ENCODE measurements at regions not wholly inside any gene's neighbourhood (a gene's known extent, or its start where the extent isn't known, plus 50 kb on each side); places are given as distances from the start of the nearest gene placed in this dataset.

- H3K27ac Mint-ChIP-seq (ENCODE audit: low read depth) = no peak overlapping the region
- H3K4me3 Mint-ChIP-seq = no peak overlapping the region
- peaks cover 24% of the 10 kb centered on the region for H3K9me3 Mint-ChIP-seq
- H3K36me3 Mint-ChIP-seq (ENCODE audit: insufficient read depth) = peaks cover 2% of the 10 kb centered on the region
- no peak for ATAC-seq (replicated peaks; ENCODE audit: extremely low read depth, poor library complexity, severe bottlenecking)
- no peak for DNase-seq (ENCODE audit: low spot score in 2 of 2)
- no peaks in the 10 kb centered on the region for H3K27me3 Mint-ChIP-seq
- no peaks in the 10 kb centered on the region for H3K4me1 Mint-ChIP-seq
Measured at GRCh38 chr17:70820276-70820675, 650.9 kb downstream of the KCNJ2 start.

- Mint-ChIP-seq H3K36me3 (ENCODE audit: insufficient read depth) (no peaks in the 10 kb centered on the region), H3K4me3 (no peak overlapping the region), H3K4me1 (no peaks in the 10 kb centered on the region), H3K27ac (ENCODE audit: low read depth) (no peak overlapping the region), H3K27me3 (no peaks in the 10 kb centered on the region), H3K9me3 (peaks cover 12% of the 10 kb centered on the region)
- DNase-seq (ENCODE audit: low spot score in 2 of 2) = no peak
- ATAC-seq (replicated peaks; ENCODE audit: extremely low read depth, poor library complexity, severe bottlenecking) = no peak
Measured at GRCh38 chr17:70825321-70826125, 656.2 kb downstream of the KCNJ2 start.

- no peak overlapping the region for H3K27ac Mint-ChIP-seq (ENCODE audit: low read depth)
- DNase-seq (ENCODE audit: low spot score in 2 of 2) (no peak), ATAC-seq (replicated peaks; ENCODE audit: extremely low read depth, poor library complexity, severe bottlenecking) (no peak)
- H3K4me3 Mint-ChIP-seq = no peak overlapping the region
- H3K9me3 Mint-ChIP-seq = peaks cover 6% of the 10 kb centered on the region
- H3K27me3 Mint-ChIP-seq = no peaks in the 10 kb centered on the region
- no peaks in the 10 kb centered on the region for H3K4me1 Mint-ChIP-seq
- no peaks in the 10 kb centered on the region for H3K36me3 Mint-ChIP-seq (ENCODE audit: insufficient read depth)
Measured at GRCh38 chr17:70829876-70830275, 660.5 kb downstream of the KCNJ2 start.

- Mint-ChIP-seq H3K4me1 (no peaks in the 10 kb centered on the region), H3K27ac (ENCODE audit: low read depth) (no peak overlapping the region), H3K36me3 (ENCODE audit: insufficient read depth) (no peaks in the 10 kb centered on the region), H3K27me3 (no peaks in the 10 kb centered on the region), H3K9me3 (peaks cover 5% of the 10 kb centered on the region), H3K4me3 (no peak overlapping the region)
- ATAC-seq (replicated peaks; ENCODE audit: extremely low read depth, poor library complexity, severe bottlenecking) (no peak), DNase-seq (ENCODE audit: low spot score in 2 of 2) (no peak)
Measured at GRCh38 chr17:70834039-70834438, 664.7 kb downstream of the KCNJ2 start.

GRCh38 chr17:70848785-70849184, 679.5 kb downstream of the KCNJ2 start:
- no peaks in the 10 kb centered on the region for H3K27me3 Mint-ChIP-seq
- H3K4me1 Mint-ChIP-seq = no peaks in the 10 kb centered on the region
- H3K9me3 Mint-ChIP-seq = peaks cover 12% of the 10 kb centered on the region
- DNase-seq (ENCODE audit: low spot score in 2 of 2) = no peak
- H3K4me3 Mint-ChIP-seq = no peak overlapping the region
- ATAC-seq (replicated peaks; ENCODE audit: extremely low read depth, poor library complexity, severe bottlenecking) = no peak
- no peak overlapping the region for H3K27ac Mint-ChIP-seq (ENCODE audit: low read depth)
- H3K36me3 Mint-ChIP-seq (ENCODE audit: insufficient read depth) = no peaks in the 10 kb centered on the region

DNA sequence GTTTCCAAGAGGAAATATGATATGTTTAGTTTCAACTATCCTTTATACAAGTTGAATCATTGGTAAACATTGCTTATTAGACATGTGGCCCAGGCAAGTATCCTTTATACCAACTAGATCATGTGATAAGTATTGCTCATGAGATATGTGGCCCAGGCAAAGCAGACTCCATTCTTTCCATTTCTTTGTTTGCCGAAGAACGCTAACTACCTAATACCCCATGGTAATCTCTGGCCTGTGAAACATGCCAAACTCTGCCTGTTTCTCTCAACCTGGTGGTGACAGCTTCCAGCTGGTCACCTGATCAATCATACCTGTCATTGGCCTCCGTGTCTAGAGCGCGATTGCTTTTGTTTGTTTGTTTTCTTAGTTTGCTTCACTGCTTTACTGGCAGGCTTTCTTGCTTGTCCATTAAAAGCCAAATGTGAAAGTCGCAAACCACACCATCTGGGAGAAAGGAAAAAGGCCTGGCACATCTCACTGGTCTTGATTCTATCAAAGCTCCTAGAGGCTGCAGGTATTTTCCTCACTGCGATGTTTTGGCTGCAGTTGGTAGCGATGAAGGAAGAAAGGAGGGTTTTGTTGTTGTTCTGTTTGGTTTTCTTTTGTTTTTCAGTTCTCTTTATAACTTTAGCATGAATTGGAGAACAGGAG, 686.2 kb downstream of the KCNJ2 start:
- no peak for DNase-seq (ENCODE audit: low spot score in 2 of 2)
- no peak for ATAC-seq (replicated peaks; ENCODE audit: extremely low read depth, poor library complexity, severe bottlenecking)
- Mint-ChIP-seq H3K4me1 (no peaks in the 10 kb centered on the region), H3K27me3 (no peaks in the 10 kb centered on the region), H3K4me3 (no peak overlapping the region), H3K36me3 (ENCODE audit: insufficient read depth) (peaks cover 2% of the 10 kb centered on the region), H3K27ac (ENCODE audit: low read depth) (no peak overlapping the region), H3K9me3 (peaks cover 13% of the 10 kb centered on the region)

DNA sequence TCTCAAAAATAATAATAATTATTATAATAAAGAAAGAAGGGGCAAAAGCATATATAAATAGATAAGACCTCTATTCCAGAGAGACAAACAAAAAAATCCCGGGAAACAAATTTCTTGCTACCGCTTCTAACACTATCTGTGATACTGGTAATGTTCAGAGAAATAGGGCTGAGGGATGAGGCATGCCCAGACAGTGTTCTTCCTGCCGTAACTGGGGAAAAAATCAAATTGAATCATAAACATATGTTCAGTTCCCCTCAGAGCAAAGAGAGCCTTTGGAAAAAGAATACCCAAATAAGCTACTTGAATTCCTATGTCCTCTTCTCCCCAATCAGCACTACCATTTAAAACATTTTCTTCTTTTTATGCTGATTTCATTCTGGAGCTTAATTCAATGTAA, 688.0 kb downstream of the KCNJ2 start:
- Mint-ChIP-seq H3K36me3 (ENCODE audit: insufficient read depth) (peaks cover 2% of the 10 kb centered on the region), H3K27ac (ENCODE audit: low read depth) (no peak overlapping the region), H3K27me3 (no peaks in the 10 kb centered on the region), H3K4me1 (no peaks in the 10 kb centered on the region), H3K9me3 (peaks cover 15% of the 10 kb centered on the region), H3K4me3 (no peak overlapping the region)
- no peak for ATAC-seq (replicated peaks; ENCODE audit: extremely low read depth, poor library complexity, severe bottlenecking)
- no peak for DNase-seq (ENCODE audit: low spot score in 2 of 2)

- no peak overlapping the region for H3K27ac Mint-ChIP-seq (ENCODE audit: low read depth)
- DNase-seq (ENCODE audit: low spot score in 2 of 2) = no peak
Measured at GRCh38 chr17:70859829-70860228, 690.5 kb downstream of the KCNJ2 start.

GRCh38 chr17:70862295-70862694, 693.0 kb downstream of the KCNJ2 start:
- no peak for ATAC-seq (replicated peaks; ENCODE audit: extremely low read depth, poor library complexity, severe bottlenecking)
- Mint-ChIP-seq H3K27ac (ENCODE audit: low read depth) (no peak overlapping the region), H3K36me3 (ENCODE audit: insufficient read depth) (no peaks in the 10 kb centered on the region)

More at GRCh38 chr17:70859829-70860228, 690.5 kb downstream of the KCNJ2 start:
- peaks cover 2% of the 10 kb centered on the region for H3K36me3 Mint-ChIP-seq (ENCODE audit: insufficient read depth)
- ATAC-seq (replicated peaks; ENCODE audit: extremely low read depth, poor library complexity, severe bottlenecking) = no peak
- peaks cover 27% of the 10 kb centered on the region for H3K9me3 Mint-ChIP-seq
- no peaks in the 10 kb centered on the region for H3K4me1 Mint-ChIP-seq
- no peak overlapping the region for H3K4me3 Mint-ChIP-seq
- no peaks in the 10 kb centered on the region for H3K27me3 Mint-ChIP-seq

GRCh38 chr17:70863436-70864248, 694.3 kb downstream of the KCNJ2 start:
- Mint-ChIP-seq H3K27me3 (no peaks in the 10 kb centered on the region), H3K27ac (ENCODE audit: low read depth) (no peak overlapping the region), H3K36me3 (ENCODE audit: insufficient read depth) (no peaks in the 10 kb centered on the region), H3K9me3 (peaks cover 21% of the 10 kb centered on the region), H3K4me1 (no peaks in the 10 kb centered on the region), H3K4me3 (no peak overlapping the region)
- DNase-seq (ENCODE audit: low spot score in 2 of 2) = no peak
- no peak for ATAC-seq (replicated peaks; ENCODE audit: extremely low read depth, poor library complexity, severe bottlenecking)

More at GRCh38 chr17:70862295-70862694, 693.0 kb downstream of the KCNJ2 start:
- H3K4me1 Mint-ChIP-seq = no peaks in the 10 kb centered on the region
- no peak overlapping the region for H3K4me3 Mint-ChIP-seq
- no peaks in the 10 kb centered on the region for H3K27me3 Mint-ChIP-seq
- H3K9me3 Mint-ChIP-seq = peaks cover 21% of the 10 kb centered on the region
- DNase-seq (ENCODE audit: low spot score in 2 of 2) = no peak

DNA sequence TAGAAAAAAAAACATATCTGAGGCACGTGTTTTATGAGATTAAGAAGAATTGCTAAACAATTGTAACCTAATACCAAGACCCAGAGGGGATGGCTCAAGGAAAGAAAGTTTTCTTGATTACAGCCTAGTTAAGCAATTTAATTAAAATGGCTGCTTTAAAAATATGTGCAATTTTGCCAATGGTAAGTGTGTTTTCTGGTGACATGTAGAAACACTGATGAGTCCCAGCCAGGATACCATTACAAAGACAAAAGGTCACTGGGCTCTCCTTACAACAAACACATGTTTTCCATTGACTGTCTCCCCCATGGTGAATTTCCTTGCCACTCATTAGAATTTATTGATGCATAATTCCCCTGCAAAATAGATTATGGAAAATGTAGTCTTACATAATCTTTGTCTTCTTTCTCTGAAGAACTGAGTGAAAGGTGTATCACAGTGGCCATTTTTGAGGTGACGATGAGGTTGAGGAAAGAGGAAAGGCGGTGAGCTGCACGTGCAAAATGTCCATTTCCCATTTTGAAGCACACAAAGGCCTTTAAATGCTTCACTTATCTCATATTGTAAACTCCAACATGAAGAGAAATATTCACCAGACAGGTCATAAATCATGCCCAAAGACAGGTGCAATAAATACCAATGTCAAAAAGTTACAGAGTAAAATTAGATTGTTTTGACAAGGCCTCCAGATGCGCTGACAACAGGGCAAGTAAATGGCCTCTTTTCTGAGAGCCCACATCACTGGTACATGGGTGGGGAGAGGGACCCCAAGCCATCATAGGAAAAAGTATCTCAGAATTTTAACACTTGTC, 696.9 kb downstream of the KCNJ2 start:
- DNase-seq (ENCODE audit: low spot score in 2 of 2) = no peak
- Mint-ChIP-seq H3K27ac (ENCODE audit: low read depth) (no peak overlapping the region), H3K36me3 (ENCODE audit: insufficient read depth) (no peaks in the 10 kb centered on the region), H3K4me3 (no peak overlapping the region), H3K4me1 (no peaks in the 10 kb centered on the region), H3K9me3 (peaks cover 12% of the 10 kb centered on the region), H3K27me3 (no peaks in the 10 kb centered on the region)
- no peak for ATAC-seq (replicated peaks; ENCODE audit: extremely low read depth, poor library complexity, severe bottlenecking)

- Mint-ChIP-seq H3K27me3 (no peaks in the 10 kb centered on the region), H3K9me3 (peaks cover 5% of the 10 kb centered on the region), H3K27ac (ENCODE audit: low read depth) (no peak overlapping the region), H3K4me1 (no peaks in the 10 kb centered on the region), H3K36me3 (ENCODE audit: insufficient read depth) (no peaks in the 10 kb centered on the region), H3K4me3 (no peak overlapping the region)
- ATAC-seq (replicated peaks; ENCODE audit: extremely low read depth, poor library complexity, severe bottlenecking) = no peak
- DNase-seq (ENCODE audit: low spot score in 2 of 2) = no peak
Measured at GRCh38 chr17:70868149-70868548, 698.8 kb downstream of the KCNJ2 start.
